ENCODE measurements at regions not wholly inside any gene's neighbourhood (a gene's known extent, or its start where the extent isn't known, plus 50 kb on each side); places are given as distances from the start of the nearest gene placed in this dataset.

DNA sequence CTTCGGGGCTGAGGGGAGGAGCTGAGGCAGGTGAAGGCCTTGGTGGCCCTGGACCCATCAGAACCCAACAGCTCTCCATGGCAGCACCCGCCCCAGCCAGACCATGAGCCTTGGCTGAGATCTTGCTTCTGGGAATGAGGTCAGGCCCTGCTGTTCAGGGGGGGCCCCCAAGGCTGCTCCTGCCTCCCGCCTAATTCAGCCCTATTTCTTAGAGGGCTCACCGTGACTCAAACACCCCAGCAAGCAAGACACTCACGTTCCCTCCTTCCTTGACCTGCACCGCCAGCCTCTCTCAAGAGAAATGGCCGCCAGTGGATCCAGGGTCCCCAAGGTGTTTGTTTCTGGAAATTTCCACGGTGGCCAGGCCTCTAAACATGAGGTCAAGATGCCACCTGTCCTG, 61.4 kb upstream of the PPP1R26 start:
- Histone ChIP-seq H3K27me3 (no peaks in the 10 kb centered on the region), H3K36me3 (no peaks in the 10 kb centered on the region), H3K4me1 (no peaks in the 10 kb centered on the region), H3K9me3 (no peaks in the 10 kb centered on the region), H3K4me3 (no peak overlapping the region), H3K27ac (no peak overlapping the region)
- intact Hi-C loops (cut with DNase I), result loop anchor here (10.0 kb wide), 1 partner anchor 333 kb away; the partner anchor contains the start of gene OLFM1
- TF ChIP-seq, protein P1, sequence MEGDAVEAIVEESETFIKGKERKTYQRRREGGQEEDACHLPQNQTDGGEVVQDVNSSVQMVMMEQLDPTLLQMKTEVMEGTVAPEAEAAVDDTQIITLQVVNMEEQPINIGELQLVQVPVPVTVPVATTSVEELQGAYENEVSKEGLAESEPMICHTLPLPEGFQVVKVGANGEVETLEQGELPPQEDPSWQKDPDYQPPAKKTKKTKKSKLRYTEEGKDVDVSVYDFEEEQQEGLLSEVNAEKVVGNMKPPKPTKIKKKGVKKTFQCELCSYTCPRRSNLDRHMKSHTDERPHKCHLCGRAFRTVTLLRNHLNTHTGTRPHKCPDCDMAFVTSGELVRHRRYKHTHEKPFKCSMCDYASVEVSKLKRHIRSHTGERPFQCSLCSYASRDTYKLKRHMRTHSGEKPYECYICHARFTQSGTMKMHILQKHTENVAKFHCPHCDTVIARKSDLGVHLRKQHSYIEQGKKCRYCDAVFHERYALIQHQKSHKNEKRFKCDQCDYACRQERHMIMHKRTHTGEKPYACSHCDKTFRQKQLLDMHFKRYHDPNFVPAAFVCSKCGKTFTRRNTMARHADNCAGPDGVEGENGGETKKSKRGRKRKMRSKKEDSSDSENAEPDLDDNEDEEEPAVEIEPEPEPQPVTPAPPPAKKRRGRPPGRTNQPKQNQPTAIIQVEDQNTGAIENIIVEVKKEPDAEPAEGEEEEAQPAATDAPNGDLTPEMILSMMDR (IDR thresholded peaks at IDR 0.05), result no peak
- no peak for ATAC-seq
- DNase-seq, result no peak

DNA sequence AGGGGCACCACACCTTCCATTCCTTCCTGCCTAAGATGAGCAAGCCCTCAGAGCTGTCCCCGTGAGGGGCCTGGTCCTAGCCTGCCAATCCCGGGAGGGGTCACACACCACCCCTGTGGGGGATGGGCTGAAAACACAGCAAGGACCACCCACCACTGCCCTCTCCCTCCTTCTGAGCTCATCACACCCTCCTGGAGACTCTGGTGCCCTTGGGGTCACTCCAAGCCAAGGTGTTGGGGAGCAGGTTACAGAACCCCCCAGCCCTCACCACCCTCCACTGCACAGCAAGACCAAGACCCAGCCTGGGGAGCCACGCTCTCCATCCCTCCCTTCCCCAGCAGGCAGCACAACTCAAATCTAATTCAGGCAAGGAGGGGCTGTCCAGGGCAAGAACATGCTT, 60.5 kb upstream of the PPP1R26 start:
- H3K4me3 ChIP-seq, result no peak overlapping the region
- no peak overlapping the region for H3K27ac ChIP-seq
- no peaks in the 10 kb centered on the region for H3K27me3 ChIP-seq
- no peaks in the 10 kb centered on the region for H3K36me3 ChIP-seq
- no peak for DNase-seq
- TF ChIP-seq, protein P1 (IDR thresholded peaks at IDR 0.05), result no peak
- H3K4me1 ChIP-seq, result no peaks in the 10 kb centered on the region
- no peaks in the 10 kb centered on the region for H3K9me3 ChIP-seq
- intact Hi-C loops (cut with DNase I), result loop anchor here (10.0 kb wide), 1 partner anchor 334 kb away; the partner anchor contains the start of gene OLFM1
- ATAC-seq, result no peak

DNA sequence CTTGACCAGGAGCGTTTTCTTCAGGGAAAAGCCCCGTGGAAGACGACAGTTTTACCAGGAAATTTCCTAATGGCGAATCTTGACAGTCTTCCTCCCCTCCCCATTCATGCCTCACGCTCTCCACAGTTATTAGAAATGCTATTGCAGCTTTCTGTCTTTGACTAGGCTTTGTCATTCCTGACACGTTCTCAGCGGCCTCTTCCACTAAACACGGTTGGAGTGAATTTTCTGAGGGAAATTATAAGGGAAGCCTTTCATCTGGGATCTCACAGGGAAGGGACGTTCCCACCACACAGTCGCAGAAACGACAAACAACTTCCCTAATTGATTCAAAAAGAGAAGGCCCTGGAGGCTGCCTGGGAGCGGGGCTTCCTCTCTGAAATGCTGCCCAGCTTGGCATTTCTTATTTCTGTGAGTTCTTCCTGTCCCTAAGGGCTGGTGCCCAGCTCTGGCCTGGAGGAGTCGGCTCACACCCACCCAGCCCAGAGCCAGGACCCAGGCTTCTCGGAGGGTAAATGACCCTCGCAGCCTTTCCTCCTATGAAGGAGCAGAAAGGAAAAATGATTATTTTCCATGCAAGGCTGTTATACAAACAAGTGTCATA, 57.1 kb upstream of the PPP1R26 start:
- ATAC-seq (no peak), DNase-seq (no peak)
- intact Hi-C loops (cut with DNase I), result no loop called here
- no peaks in the 10 kb centered on the region for H3K9me3 ChIP-seq
- H3K27ac ChIP-seq, result no peak overlapping the region
- H3K27me3 ChIP-seq, result no peaks in the 10 kb centered on the region
- no peak overlapping the region for H3K4me3 ChIP-seq
- no peaks in the 10 kb centered on the region for H3K4me1 ChIP-seq
- TF ChIP-seq, protein P1 (IDR thresholded peaks at IDR 0.05), result no peak
- no peaks in the 10 kb centered on the region for H3K36me3 ChIP-seq

DNA sequence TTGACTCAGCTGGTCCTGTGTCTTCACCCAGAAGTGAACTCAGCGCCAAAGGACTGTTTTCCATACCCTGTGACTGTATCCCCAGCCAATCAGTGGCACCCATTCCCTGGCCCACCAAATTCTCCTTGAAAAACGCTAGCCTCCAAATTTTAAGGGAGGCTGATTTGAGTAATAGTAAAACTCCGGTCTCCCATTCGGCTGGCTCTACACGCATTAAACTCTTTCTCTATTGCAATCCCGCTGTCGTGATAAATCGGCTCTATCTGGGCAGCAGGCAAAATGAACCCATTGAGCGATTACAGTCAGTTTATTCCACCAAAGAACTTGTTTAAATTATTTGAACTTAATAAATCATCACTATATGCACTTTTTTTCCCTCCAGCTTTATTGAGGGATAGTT, 55.9 kb upstream of the PPP1R26 start:
- intact Hi-C loops (cut with DNase I), result no loop called here
- no peaks in the 10 kb centered on the region for H3K9me3 ChIP-seq
- TF ChIP-seq, protein P1 (IDR thresholded peaks at IDR 0.05), result no peak
- H3K4me1 ChIP-seq, result no peaks in the 10 kb centered on the region
- no peak for DNase-seq
- no peak for ATAC-seq
- H3K36me3 ChIP-seq, result no peaks in the 10 kb centered on the region
- no peak overlapping the region for H3K27ac ChIP-seq
- H3K4me3 ChIP-seq, result no peak overlapping the region
- no peaks in the 10 kb centered on the region for H3K27me3 ChIP-seq
